ENCODE measurements at regions not wholly inside any gene's neighbourhood (a gene's known extent, or its start where the extent isn't known, plus 50 kb on each side); places are given as distances from the start of the nearest gene placed in this dataset.
"Not testable (repeated sequence)": the region's sequence is repeated elsewhere in the genome, so short reads cannot be mapped to it uniquely, and the experiment has no call there.

DNA sequence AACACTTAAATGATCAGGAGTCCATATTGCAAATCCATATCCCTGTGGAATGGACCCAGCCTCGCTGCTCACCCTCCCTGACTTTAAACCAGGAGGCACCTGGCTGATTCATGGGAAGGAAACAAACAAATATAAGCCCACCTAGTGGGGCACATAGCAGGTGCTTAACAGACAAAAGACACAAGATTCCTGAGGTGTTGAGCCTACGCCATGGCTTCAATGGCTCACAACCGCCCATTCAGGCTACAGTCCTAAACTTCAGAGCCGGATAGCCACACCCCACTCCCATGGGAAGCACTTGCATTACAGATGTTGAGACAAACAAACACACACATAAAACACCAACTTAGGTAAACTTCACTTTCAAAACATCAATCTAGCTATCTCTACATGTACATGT is 359.9 kb downstream of the ICE1 start:
- no peak for DNase-seq

DNA sequence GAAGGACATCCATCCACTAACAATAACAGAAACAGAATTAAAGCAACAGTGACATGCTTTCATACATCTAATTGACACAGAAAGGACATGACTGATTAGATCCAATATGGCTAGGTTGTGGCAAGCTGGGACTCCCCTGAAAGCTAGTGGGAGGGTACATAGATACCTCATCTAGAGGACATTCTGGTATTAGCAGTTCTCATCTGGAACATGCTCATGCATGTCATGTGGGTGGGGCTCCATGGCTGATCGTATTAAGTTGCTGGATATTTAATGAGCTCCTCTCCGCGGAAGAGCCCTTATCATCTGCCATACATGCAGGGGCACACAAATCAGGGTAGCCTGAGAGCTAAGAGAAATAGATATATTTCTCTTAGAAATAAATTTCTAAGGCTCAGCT is 358.9 kb downstream of the ICE1 start:
- no peak for DNase-seq

DNA sequence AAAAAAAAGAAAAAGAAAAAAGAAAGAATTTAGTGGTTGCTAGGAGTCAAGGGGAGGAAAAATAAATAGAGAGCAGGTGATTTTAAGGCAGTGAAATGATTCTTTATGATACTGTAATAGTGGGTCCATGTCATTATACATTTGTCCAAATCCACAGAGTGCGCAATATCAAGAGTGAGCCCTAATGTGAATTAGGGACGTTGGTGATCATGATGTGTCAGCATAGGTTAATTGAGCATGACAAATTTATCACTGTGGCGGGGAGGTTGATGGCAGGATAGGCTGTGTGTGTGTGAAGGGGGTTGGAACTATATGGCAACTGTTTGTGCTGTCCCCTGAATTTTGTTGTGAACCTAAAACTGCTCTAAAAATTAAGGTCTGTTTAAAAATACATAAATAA is 357.8 kb downstream of the ICE1 start:
- no peak for DNase-seq

DNA sequence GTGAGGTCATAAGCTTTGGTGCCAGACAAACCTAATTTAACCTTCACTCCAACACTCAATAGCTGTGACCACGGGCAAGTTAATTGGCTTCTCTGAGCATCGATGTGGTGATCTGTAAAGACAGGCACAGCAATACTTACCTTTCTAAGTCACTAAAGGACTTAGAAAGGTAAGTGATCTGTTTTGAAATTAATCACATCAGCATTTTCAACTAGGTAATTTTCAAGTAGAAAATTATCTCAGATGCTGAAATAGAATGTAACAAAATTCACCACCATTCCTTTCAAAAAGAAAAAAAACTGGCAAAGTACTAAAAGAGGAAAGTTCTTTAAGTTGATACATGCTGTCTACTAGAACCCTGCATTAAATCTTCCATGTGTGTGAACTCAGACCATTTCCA is 354.5 kb downstream of the ICE1 start:
- no peak for DNase-seq

DNA sequence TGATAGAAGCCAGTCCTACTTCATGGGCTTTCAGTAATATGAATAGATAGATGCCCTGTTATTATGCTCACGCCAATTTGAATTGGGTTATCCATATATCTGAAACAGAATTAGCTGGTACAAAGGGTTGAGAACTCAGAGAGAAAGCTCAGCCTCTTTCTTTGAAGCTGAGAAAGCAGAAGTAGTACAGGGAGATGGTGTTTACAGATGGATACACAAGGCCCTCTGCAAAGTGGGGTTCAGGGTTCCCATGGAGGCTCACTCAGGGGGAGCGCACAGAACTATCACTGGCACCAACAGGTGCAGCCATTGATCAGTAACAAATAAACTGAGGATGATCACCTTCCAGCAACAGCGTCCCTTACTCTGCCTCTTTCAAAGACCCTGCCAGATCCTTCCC is 349.7 kb downstream of the ICE1 start:
- no peak for DNase-seq

DNA sequence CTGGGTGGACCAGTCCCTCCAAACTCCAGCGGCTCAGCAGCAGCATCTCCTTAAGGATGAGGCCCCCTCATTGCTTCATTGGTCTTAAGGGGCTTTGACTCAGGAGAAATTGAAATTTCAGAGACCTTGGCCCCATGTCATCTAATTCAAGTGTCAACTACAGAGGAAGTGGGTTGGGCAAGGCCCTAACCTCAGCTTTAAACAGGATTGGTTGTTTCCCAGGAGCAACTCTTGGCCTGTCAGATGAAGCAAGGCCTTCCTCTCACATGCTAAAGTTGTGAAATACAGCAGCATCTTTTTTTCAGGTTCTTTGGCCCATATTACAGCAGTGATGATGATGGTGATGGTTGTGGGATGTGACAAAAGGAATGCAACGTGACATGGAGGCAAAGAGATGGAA is 348.3 kb downstream of the ICE1 start:
- no peak for DNase-seq

DNA sequence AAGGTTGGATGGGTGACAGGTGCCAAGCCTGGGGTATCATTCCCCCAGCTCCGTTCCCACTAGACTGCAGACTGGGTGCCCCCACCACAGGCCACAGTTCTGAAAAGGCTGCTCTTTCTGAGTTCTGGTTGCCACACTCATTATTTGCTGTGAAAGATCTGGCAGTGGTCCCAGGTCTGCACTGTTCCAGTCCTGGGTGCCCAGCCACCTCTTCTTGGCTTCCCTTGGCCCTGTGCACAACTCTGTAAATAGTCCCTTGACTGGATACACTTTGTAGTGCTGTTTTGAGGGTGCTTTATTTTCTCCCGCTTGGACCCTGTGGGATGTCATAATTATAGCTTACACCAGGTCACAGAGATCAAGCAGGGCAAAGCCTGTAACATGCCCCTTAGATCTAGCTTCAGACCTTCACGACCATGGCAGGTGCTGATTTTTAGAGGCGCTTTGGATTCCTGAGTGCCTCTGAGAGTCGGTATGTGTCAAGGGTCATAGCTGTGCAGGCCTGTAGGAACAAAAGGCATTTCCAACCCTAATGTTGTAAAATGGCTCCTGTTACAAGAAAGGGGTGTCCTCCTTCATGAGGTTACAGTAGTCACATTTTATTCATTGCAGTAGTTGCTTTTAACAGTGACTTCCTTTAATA is 344.9 kb downstream of the ICE1 start:
- no peak for DNase-seq

DNA sequence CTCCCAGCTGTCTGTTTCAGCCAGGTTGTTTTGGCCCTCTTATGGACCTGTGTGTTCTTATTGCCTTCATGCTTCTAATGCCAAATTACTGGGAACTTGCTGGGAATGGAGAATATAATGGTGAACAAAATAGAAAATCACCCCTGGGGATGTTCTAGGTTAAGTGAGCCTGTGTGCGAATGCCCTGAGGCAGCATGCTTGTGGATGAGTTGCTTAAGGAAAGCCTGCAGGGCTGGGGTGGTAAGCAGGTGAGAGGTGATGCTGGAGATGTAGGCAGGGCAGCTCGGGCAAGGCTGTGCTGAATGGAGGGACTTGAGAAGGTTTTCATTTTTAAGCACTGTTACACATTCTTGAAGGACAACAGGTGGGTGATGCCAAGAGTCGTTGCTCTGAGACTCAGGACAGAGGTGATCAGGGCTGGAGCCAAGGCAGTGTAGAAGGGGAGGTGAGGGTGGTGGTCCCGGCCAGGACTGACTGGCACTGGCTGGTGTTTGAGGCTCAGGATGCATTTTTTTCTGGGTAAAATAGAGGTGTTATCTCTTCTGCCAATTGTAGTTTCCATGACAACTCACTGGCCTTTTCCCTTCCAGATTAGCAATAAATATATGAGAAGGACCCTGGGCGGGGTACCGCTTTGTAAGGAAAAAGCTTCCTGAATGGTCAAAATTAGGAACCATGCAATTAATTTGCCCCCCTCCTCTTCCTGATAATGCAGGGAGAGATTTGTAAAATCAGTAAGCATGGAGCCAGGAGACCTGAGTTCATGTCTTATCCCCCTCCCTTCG is 342.8 kb downstream of the ICE1 start:
- DNase-seq, result no peak

DNA sequence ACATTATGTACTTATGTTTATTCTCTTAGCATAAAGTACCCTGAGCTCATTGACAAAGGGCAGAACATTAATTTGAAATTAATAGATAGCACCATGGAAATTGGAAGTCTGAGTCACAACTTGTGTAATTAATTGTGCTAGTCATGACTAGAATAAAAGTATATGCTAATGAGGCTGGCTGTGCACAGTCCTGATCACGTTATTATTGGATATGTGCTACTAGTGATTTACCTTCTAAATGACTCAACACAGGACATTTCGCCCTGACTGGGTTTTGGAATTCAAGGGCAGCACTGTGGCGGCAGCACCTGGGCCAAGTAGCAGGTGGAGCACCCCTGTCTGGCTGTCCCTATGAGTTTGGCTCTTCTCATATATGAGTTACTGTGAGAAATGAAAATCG is 341.8 kb downstream of the ICE1 start:
- no peak for DNase-seq

DNA sequence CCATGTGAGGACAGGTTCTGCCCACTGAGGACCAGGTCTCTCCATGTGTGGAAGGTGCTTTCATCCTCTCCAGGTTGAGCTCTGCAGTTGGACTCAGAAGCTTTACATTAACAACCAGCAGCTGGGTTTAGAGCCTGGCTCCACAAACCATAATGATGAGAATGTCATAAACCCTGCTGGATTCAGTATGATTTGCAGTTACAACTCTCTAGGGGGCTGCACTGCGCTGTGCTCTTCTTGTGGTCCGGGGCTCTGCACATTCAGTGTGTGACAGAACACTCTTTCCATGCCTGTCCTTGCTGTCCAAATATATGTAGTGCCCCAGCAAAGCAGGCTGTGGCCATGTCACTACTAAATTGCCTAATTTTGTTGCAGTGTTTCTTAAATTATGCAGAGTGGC is 334.3 kb downstream of the ICE1 start:
- no peak for DNase-seq

DNA sequence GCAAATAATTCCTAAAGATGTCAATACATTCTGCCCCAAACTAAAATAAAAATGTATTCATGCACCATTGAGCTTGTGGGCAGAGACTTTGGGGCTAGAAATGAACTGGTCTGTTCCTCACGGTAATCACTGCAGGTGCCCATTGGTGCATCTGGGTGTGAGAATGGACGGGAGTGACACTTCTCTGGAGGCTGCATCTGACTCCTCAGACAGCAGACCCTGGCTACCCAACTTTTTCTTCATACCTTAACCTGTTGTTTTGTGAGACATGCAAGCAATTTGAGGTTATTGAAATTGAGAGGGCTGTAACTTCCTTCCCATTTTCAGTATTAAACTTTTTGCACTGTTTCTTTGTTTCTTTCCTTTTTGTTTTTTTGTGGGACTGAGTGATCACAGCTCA is 333.4 kb downstream of the ICE1 start:
- DNase-seq, result no peak

DNA sequence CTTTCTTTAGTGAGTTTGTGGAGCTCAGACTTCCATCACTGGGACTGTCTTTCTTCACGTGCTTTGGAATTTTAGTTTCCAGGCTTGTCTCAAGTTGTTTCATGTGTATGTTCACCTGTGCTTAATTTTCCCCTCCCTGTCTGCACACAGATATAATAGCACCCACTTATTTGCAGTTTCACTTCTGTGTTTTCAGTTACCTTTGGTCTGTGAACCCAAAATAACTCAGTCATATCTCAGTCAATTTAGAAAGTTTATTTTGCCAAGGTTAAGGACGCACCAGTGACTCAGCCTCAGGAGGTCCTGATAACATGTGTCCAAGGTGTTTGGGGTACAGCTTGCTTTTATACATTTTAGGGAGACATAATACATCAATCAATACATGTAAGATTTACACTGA is 330.4 kb downstream of the ICE1 start:
- no peak for DNase-seq

DNA sequence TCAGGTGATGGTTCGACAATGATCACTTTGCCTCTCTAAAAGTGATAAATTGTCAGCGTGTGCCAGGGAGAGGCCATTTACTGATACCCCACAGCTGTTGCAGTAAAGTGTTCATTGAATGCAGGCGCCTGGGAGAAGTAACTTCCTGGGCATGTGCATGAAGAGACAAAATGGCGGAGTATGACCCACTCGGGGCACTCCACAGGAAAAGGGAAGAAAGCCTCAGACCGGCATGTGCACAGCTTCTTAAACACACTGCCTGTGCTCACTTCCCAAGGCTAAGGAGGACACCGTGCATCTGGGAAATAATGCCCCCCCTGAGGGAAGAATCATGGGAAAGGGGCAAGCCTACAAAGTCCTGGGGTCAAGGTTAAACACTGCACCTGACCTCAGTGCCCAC is 329.5 kb downstream of the ICE1 start:
- no peak for DNase-seq

DNA sequence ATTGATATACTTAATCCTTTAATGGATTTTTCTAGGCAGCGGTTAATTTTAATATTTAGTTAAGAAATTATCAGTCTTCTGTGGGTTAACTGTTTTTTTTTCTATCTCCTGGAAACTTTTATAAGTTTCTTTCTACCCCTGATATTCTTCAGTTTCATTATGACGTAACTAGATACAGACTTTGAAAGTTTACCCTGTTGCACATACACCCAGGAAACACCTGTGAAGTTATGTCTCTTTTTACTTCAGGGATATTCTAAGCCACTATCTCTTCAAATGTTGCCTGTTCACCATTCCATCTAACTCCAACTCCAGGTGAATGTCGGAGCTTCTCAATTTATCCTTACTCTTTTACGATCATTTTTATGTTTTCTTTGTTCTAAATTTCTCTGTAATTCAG is 329.0 kb downstream of the ICE1 start:
- DNase-seq, result no peak

DNA sequence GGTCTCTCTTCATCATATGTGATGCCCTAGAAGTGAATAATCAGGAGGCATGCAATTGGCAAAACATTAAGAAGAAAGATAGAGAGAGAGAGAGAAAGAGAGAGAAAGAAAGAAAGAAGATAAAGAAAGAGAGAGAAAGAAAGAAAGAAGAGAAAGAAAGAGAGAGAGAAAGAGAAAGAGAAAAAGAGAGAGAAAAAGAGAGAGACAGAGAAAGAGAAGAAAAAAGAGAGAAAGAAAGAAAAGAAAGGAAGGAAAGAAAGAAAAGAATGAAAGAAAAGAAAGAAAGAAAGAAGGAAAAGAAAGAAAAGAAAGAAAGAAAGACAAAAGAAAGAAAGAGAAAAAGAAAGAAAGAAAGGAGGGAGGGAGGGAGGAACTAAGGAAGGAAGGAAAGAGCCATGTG is 318.9 kb downstream of the ICE1 start:
- DNase-seq, result no peak

DNA sequence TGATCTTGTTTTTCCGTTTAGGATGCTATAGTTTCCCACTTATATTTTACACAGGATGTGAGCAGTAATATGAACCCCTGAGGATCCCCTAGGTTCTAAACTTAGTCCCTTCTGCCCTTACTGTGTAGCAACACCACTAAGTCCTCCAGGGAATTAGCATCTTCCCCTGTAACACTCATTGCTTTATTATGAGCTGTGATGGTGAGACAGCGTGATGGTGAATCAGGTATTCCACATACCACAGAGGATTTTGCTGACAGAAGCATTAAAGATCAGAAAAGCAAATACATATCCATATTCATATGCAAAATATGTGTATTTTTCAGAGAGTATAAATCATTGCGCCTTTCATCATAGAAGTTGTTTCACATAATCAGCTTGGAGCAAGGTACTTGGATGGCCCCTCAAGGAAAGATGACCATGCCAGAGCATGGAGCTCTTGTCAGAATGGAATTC is 317.0 kb downstream of the ICE1 start:
- DNase-seq, result no peak

DNA sequence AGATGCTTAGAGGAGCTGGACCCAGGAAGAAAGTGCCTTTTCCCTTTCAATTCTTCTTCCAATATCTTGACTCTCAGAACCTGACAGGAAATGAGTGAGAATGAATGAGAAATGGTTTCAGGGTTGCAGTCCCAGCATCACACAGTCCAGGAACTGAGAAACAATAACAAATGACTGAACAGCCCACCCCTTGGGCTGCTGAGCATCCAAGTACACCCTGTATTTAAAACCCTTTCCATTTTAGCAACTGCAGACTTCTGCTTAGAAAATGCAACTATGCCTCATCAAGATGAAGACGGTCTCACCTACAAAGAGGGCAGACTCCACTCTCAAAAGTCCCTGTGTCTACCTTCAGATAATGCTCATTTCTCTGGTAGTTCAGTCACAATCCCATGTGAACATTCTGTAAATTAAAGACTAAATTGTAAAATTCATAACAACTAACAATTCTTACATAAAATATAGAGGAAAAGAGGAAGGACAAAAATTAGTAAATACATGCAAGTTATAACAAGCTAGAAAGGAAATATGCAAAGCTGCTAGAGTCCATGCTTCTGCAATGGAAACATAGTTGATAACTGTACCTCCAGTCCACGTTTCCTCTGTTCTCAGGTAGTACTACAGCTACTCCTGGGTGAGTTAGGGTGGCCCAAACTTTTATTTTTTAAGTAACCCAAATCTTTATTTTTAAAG is 316.5 kb downstream of the ICE1 start:
- no peak for DNase-seq

DNA sequence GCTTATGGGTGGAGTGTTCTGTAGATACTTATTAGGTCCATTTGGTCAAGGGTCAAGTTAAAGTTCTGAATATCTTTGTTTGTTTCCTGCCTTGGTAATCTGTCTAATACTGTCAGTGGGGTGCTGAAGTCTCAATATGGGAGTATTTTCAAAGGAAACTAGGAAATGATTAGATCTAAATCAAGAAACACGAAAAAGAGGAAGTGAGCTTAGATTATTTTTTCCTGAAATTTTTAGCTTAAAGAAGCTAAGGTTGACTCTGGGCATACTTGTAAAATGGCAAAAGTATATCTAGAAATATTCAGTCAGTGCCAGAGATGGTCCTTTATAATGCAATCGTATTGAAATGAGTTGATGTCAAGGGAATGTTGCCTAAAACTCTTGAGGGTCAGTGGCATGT is 313.5 kb downstream of the ICE1 start:
- DNase-seq, result no peak

DNA sequence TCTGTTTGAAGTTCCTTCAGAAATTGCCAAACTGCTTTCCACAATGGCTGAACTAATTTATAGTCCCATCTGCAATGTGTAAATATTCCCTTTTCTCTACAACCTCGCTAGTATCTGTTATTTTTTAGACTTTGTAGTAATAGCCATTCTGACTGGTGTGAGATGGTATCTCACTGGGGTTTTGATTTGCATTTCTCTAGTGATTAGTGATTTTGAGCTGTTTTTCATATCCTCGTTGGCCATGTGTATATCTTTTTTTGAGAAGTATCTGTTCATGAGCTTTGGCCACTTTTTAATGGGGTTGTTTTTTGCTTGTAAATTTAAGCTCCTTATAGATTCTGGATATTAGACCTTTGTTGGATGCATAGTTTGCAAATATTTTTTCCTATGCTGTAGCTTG is 310.6 kb downstream of the ICE1 start:
- not testable (repeated sequence) for DNase-seq

DNA sequence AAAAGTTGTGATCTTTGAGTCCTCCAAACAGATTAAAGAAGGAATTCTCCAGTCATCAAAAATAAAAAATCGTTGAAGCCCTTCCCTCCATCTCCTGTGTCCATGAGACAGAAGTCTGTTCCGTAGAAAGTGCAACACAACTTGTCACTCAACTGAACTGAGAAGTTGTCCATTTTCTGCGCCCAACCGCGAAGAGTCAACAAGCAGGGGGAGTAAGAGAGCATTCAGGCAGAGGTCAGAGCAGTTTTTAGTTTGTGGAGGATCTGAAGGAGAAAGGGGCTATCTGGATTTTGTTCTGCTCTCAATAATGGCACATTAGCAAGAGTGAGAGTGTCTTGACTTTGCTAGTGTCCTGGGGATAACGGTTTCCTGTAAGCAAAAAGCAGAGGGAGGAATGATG is 303.9 kb downstream of the ICE1 start:
- no peak for DNase-seq

DNA sequence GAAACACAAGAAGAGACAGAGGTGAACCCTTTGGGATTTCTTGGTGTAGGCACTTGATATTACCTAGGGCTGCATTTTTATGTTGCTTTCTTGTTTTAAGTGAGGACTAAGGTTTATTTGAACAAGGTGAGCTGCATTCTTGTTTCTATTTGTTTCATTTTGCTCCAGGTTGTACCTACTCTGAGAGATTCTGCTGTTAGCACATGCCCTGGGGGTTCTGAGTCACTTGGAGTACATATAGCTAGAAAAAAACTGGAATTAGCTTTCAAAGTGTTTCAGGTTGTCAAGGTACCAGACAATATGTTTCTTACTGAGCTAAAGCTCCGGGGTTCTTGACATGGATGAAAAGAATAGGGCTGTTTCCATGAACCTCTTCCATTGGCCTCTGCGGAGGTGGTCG is 299.4 kb downstream of the ICE1 start:
- DNase-seq, result no peak

DNA sequence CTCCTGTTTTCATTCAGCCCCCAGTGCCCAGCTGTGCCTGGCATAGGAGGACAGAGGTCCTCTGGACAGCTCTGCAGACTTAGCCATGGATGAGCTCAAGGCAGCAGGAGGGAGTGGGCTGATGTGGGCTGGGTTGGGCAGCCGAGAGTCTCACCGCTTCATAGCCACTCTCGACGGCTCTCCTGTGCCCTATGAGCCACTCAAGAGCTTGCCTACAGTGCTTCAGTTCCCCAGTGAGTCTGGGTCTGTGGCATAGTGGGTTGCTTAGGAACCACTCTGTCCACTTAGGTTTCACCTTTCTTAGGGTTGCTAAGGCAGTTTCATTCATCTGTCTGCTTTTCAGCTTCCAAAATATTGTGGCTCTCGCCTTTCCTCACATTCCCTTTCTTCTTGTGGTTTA is 296.8 kb downstream of the ICE1 start:
- no peak for DNase-seq

DNA sequence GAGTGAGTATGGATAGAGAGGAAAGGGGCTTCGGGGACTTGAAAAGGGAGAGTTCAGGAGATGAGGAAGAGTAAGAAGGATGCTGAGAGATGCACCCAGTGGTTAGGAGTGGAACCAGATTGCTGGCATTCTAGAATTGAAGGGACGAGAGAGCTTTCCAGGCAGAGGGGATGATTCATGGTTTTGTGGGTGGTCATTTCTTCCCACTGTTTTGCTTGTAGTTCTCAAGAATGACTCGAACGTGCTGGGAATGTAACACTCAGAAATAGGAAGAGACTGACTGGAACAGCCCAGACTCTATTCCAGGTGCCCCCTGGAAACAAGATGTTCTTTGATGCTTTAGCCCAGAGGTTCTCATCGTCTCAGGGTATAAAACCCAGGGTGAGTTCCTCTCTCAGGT is 294.2 kb downstream of the ICE1 start:
- no peak for DNase-seq

DNA sequence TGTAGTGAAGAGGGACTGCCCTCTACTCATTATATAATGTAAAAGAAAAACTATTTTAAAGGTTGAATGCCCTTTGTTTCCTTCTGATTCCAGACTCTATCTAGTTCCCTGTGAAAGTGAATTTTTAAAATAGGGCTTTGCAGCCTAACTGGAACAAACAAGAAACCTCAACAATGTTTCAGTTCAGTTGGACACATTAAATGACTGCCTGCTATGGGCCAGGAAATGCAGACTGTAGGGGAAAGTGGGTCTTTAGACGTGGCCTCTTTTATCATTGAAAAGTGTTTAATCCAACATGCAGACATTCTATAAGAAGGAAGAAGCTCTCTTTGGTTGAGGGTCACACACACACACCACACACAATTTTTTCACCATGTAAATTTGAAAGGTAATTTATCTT is 289.1 kb downstream of the ICE1 start:
- DNase-seq, result no peak
